HG03460 (cell line): ENCODE measurements at regions not wholly inside any gene's neighbourhood (a gene's known extent, or its start where the extent isn't known, plus 50 kb on each side); places are given as distances from the start of the nearest gene placed in this dataset.
"Not testable (repeated sequence)": the region's sequence is repeated elsewhere in the genome, so short reads cannot be mapped to it uniquely, and the experiment has no call there.

ENCODE experiments used
- ATAC-seq: cut with Tn5 transposase; IDR thresholded peaks from one replicate; pipeline ENCODE4 v1.9.1; 2021; ENCODE audit not compliant: unreplicated experiment

GRCh38 chr5:6081727-6082210 is 296.6 kb downstream of the MED10 start:
- ATAC-seq = no peak

- ATAC-seq = no peak
These were observed 297.2 kb downstream of the MED10 start for GRCh38 chr5:6080930-6081726.

- no peak for ATAC-seq
These were observed 297.9 kb downstream of the MED10 start for GRCh38 chr5:6080436-6080835.

- no peak for ATAC-seq
These were observed 299.5 kb downstream of the MED10 start for GRCh38 chr5:6078881-6079280.

- no peak for ATAC-seq
These were observed 301.8 kb downstream of the MED10 start for GRCh38 chr5:6076341-6077239.

GRCh38 chr5:6072488-6072887 is 305.9 kb downstream of the MED10 start:
- not testable (repeated sequence) for ATAC-seq

- ATAC-seq = no peak
These were observed 308.7 kb downstream of the MED10 start for GRCh38 chr5:6069496-6070185.

GRCh38 chr5:6066016-6066415 is 312.3 kb downstream of the MED10 start:
- no peak for ATAC-seq

GRCh38 chr5:6059137-6059800 is 319.1 kb downstream of the MED10 start:
- ATAC-seq = no peak

- ATAC-seq = no peak
These were observed 320.2 kb downstream of the MED10 start for GRCh38 chr5:6058055-6058715.

GRCh38 chr5:6056280-6056679 is 322.1 kb downstream of the MED10 start:
- no peak for ATAC-seq

GRCh38 chr5:6049662-6050061 is 328.7 kb downstream of the MED10 start:
- no peak for ATAC-seq

GRCh38 chr5:6048746-6049145 is 329.6 kb downstream of the MED10 start:
- ATAC-seq = no peak

GRCh38 chr5:6046296-6046967 is 331.9 kb downstream of the MED10 start:
- no peak for ATAC-seq

- no peak for ATAC-seq
These were observed 334.6 kb downstream of the MED10 start for GRCh38 chr5:6043491-6044310.

GRCh38 chr5:6041977-6042550 is 336.3 kb downstream of the MED10 start:
- ATAC-seq = no peak

- ATAC-seq = no peak
These were observed 339.2 kb downstream of the MED10 start for GRCh38 chr5:6039111-6039510.

- no peak for ATAC-seq
These were observed 342.3 kb downstream of the MED10 start for GRCh38 chr5:6036006-6036405.
